ENCODE measurements at regions not wholly inside any gene's neighbourhood (a gene's known extent, or its start where the extent isn't known, plus 50 kb on each side); places are given as distances from the start of the nearest gene placed in this dataset.

GRCh38 chr2:7732497-7732896 lies 815.3 kb downstream of the RNF144A start:
- no peak for TF ChIP-seq EZH2phosphoT487 (IDR thresholded peaks at IDR 0.05; ENCODE audit: borderline replicate concordance, low read length)
- TF ChIP-seq CTCF (IDR thresholded peaks at IDR 0.05; ENCODE audit: low read depth, low read length, poor library complexity, severe bottlenecking) = no peak

Measured in DOHH2 (cell line).